ENCODE measurements at regions not wholly inside any gene's neighbourhood (a gene's known extent, or its start where the extent isn't known, plus 50 kb on each side); places are given as distances from the start of the nearest gene placed in this dataset.

- peaks cover 0 to 14% (median 5%) of the 10 kb centered on the region in 9 donors for H3K4me1 ChIP-seq
- no peaks in the 10 kb centered on the region for H3K36me3 ChIP-seq
- WGBS, 2 donors: 25 to 31% methylated on average over 32 of the region's 32 CpGs
- peaks cover 0 to 95% (median 81%) of the 10 kb centered on the region in 7 donors for H3K27me3 ChIP-seq
- H3K9me3 ChIP-seq: peaks cover 0 to 3% (median 0%) of the 10 kb centered on the region in 11 donors
- H3K4me3 ChIP-seq: peak overlapping the region in 9 of 10 donors; percentile 6 to 48 (median 38)
- intact Hi-C loops (cut with DNase I): no loop called here
- TF ChIP-seq CTCF (IDR thresholded peaks at IDR 0.05): no peak
- DNase-seq (no peak), ATAC-seq (no peak)
- H3K27ac ChIP-seq: no peak overlapping the region
Measured at GRCh38 chr6:27617700-27618689, 145.1 kb upstream of the ZNF184 start.

- Histone ChIP-seq H3K36me3 (no peaks in the 10 kb centered on the region), H3K9me3 (peaks cover 0 to 3% (median 0%) of the 10 kb centered on the region in 11 donors), H3K4me3 (peak overlapping the region in 9 of 10 donors; percentile 6 to 48 (median 38)), H3K4me1 (peaks cover 0 to 14% (median 5%) of the 10 kb centered on the region in 9 donors), H3K27ac (no peak overlapping the region), H3K27me3 (peaks cover 0 to 93% (median 79%) of the 10 kb centered on the region in 7 donors)
- no peak for TF ChIP-seq CTCF (IDR thresholded peaks at IDR 0.05)
- intact Hi-C loops (cut with DNase I): no loop called here
- ATAC-seq (no peak), DNase-seq (no peak)
- 1 to 2% methylated on average over 18 of the region's 18 CpGs for whole genome bisulfite sequencing, 2 donors
Measured at GRCh38 chr6:27617046-27617687, 144.3 kb upstream of the ZNF184 start.

GRCh38 chr6:27616328-27617045 is 143.6 kb upstream of the ZNF184 start:
- no peak for TF ChIP-seq CTCF (IDR thresholded peaks at IDR 0.05)
- ATAC-seq (no peak), DNase-seq (no peak)
- Histone ChIP-seq H3K27ac (no peak overlapping the region), H3K9me3 (peaks cover 0 to 3% (median 0%) of the 10 kb centered on the region in 11 donors), H3K4me3 (peak overlapping the region in 5 of 10 donors; percentile 35 to 48 (median 39)), H3K36me3 (no peaks in the 10 kb centered on the region), H3K4me1 (peaks cover 0 to 14% (median 5%) of the 10 kb centered on the region in 9 donors), H3K27me3 (peaks cover 0 to 95% (median 80%) of the 10 kb centered on the region in 7 donors)
- WGBS, 2 donors: 39 to 41% methylated on average over 6 of the region's 6 CpGs
- intact Hi-C loops (cut with DNase I): no loop called here

- no peak for ATAC-seq
Measured at GRCh38 chr6:27611451-27611850, 138.5 kb upstream of the ZNF184 start.

More at GRCh38 chr6:27611451-27611850, 138.5 kb upstream of the ZNF184 start:
- no peak overlapping the region for H3K4me3 ChIP-seq
- H3K27ac ChIP-seq: no peak overlapping the region
- H3K9me3 ChIP-seq: peaks cover 0 to 4% (median 0%) of the 10 kb centered on the region in 11 donors
- intact Hi-C loops (cut with DNase I): no loop called here
- TF ChIP-seq CTCF (IDR thresholded peaks at IDR 0.05): no peak
- 67 to 86% methylated on average over 1 of the region's 1 CpG for WGBS, 2 donors
- H3K27me3 ChIP-seq: peaks cover 0 to 92% (median 64%) of the 10 kb centered on the region in 7 donors
- no peak for DNase-seq
- H3K36me3 ChIP-seq: no peaks in the 10 kb centered on the region
- H3K4me1 ChIP-seq: no peaks in the 10 kb centered on the region

Data from heart right ventricle (tissue), 16 donors.